GM18511 (cell line): ENCODE measurements at regions not wholly inside any gene's neighbourhood (a gene's known extent, or its start where the extent isn't known, plus 50 kb on each side); places are given as distances from the start of the nearest gene placed in this dataset.
"Not testable (repeated sequence)": the region's sequence is repeated elsewhere in the genome, so short reads cannot be mapped to it uniquely, and the experiment has no call there.

Experiments used
- ATAC-seq: cut with Tn5 transposase; IDR thresholded peaks from one replicate; pipeline ENCODE4 v1.9.1; 2021; ENCODE audit warnings: mild to moderate bottlenecking, moderate library complexity; ENCODE audit not compliant: unreplicated experiment

GRCh38 chr5:92674321-92674720, 906.7 kb downstream of the NR2F1-AS1 start:
- no peak for ATAC-seq

- ATAC-seq = no peak
Measured at GRCh38 chr5:92665506-92665905, 915.5 kb downstream of the NR2F1-AS1 start.

DNA sequence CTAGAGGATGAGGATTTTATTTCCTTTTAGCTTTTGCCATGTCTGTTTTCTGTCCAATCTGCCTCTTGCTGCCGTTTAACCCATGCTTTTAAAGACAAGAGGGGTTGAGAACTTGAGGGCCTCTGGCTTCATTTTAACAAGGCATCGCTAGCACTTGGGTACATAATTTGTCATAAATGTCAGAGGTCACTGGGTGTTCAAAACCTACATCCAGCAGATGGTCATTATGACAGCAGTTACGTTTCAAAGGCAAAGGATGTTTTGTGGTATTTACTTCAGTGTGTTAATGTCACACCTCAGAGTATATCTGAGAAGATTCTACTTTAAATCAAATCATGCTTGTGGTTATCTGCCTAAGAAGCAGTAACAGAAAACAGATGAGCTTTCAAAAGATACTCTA, 918.3 kb downstream of the NR2F1-AS1 start:
- no peak for ATAC-seq

DNA sequence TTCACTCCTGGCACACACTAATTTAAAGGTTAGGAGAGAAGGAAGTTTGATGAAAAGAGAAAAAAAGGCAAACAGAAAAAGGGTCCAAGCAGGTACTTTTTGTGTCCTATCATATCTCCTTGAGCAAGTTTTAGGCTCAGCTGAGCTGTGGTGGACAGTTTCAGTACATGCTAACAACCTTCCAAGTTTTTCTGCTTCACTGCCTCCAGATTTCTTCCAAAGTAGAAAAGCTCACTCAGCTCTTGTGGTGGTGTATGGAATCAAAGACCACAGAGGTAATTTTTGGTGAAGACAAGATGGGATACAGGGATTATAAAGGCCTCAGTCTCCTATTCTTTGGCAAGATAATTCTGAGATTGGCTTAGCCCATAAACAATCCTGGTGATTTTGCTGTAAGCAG, 921.8 kb downstream of the NR2F1-AS1 start:
- ATAC-seq = no peak

DNA sequence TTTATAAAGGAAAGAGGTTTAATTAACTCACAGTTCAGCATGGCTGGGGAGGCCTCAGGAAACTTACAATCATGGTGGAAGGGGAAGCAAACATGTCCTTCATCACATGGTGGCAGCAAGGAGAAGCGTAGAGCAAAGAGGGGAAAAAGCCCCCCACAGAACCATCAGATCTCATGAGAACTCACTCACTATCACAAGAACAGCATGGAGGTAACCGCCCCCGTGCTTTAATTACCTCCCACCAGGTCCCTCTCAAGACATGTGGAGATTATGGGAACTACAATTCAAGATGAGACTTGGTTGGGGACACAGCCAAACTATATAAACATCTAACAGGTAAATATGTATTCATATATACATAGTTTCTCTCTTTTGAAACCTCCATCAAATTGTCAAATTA, 926.4 kb downstream of the NR2F1-AS1 start:
- not testable (repeated sequence) for ATAC-seq

DNA sequence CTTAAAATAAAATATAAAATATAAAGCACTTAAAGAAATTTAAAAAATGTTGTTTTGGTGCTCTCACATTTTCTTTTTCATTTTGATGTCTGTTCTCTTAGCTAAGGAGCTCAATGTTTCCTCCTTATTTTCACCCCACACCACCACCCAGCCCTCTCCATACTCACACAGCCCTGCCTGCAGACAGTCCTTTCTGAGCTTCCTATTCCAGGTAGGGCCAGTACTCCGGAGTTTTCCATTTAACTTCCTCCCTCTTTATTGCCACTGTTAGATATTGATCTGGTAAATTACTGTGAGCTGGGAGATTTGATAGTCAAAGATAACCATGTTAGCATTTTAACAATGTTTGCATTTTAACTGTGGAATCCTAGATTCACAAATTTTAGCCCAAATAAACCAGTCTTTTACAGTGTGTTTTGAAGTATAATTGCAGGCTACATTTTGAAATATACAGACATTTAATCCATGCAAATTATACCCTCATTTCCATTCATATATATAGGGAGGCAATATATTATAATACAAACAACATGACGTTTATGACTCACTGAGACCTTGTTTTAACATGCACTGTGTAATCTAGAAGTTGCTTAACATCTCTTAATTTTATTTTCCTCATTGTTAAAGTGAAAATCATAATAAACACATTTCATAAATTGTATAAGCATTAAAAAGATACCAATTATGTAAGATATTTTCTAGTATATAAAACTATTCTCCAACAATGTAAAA, 927.1 kb downstream of the NR2F1-AS1 start:
- ATAC-seq = no peak

DNA sequence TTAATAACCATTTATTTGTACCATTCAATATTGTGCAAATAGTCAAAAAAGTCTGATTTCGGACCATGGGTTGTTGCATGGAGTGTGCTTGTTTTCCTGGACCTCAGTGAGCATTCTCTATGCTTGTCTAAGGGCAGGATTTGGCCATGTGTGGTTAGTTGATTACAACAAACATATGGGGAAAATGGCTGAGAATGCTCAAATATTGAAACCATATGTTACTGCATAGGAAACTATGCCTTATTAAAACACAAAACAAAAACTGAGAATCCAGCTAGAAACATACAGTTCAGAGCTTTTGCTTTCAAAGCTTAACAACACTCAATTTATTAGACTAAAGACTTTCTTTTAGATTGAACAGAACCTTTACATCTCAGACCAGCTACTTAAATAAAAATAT, 928.3 kb downstream of the NR2F1-AS1 start:
- no peak for ATAC-seq

DNA sequence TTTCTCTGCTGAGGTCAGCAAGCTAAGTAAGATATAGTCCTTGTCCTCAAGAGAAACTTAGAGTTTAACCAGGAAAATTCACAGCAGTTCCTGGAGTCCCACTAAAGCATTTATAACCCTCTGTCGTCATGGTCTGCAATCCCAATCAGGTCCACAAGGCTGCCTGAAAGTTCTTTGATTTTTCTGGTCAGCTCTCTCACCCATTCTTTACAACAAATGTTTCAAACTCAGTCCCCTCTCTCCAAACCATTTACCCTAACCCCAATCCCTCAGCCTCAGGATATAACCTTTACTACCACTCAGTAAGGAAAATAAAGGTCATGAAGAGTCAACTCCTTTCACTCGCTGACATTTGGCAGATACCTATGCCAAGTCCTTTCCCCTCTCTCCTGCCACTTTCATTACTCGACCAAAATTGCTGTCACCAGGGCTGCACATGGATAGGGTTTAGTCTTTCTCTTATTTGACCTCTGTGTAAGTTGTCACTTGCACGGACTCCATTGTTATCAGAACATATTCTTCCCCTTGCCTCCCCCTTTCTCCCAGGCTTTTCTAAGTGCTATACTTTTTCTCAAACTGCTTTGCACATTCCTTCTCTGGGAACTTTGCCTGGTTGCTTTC, 936.6 kb downstream of the NR2F1-AS1 start:
- ATAC-seq = no peak

DNA sequence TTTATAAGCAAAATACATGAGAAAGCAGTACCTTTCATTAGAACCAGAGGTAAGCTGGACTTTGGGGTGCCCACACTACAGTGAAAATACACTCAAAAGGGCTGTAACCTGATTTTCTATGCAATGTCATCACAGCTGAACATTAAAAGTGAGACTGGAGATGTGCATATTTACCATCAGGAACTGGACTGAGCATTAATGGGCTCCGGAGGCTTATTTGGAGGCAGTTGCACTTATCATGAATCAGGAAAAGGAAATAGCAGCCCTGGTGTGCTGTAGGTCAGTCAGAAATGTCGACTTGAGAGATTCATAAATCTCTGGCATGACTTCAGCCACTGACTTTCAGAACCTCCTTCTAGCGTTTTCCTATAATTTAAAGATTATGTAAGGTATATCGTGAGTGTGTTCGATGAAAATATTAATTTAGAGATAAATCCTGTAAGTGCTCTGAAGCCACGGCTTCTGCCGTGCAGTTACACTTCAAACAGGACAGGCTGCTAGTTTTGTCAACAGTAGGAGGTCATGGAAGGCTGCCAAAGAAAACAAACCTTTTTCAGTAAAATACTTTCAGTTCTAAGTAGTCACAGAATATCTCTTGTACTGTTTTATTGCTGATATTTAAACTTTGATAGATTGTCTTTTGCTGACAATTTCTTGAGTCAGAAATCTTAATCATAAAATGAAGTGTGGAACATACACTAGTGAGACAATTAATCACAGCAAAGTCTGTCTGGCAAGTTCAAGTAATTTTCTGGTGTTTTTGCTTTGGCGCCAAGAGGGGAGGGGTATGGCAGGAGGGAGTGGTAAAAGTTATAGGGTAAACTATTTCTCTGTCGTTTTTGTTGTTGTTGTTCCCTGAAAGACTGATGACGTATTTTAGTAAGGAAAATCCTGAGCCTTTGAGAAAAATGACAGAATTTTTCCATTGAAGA, 939.7 kb downstream of the NR2F1-AS1 start:
- no peak for ATAC-seq

GRCh38 chr5:92640340-92640739, 940.7 kb downstream of the NR2F1-AS1 start:
- no peak for ATAC-seq

DNA sequence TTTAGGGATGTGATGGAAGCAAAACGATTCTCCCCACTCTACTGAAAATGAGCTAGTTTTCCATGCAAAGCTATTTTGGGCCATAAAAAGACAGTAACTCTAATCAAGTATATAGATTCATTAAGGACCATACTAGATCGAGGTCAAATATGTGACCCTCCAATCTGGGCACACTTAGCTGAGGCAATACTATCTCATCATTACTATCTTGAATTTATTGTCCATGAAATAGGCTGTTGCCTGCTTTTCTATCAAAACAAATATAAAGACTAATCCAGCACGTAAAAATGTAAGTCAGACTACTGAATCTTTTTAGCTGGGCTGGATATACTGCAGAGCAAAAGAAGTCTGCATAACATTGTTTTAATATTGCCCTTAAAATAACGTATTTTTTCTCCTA, 943.1 kb downstream of the NR2F1-AS1 start:
- no peak for ATAC-seq

DNA sequence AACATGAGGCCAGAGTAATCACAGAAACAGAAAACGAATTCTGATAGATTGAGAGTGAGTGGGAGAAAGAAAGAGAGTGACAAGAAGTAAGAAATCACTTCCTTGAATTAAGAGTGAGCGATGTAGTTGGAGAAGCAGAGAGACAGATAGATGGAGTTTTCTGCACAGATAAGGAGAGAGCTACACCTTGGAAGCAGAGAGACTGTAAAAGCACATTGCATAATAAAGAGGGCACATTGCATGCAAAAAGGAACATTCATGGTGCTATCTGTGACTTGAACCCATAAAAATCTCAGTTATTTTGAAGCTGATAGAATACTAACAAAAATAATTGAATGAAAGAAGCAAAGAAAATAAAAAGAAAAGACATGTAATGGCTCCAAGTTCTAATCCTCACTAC, 943.8 kb downstream of the NR2F1-AS1 start:
- no peak for ATAC-seq

GRCh38 chr5:92635001-92635461, 946.0 kb downstream of the NR2F1-AS1 start:
- no peak for ATAC-seq

DNA sequence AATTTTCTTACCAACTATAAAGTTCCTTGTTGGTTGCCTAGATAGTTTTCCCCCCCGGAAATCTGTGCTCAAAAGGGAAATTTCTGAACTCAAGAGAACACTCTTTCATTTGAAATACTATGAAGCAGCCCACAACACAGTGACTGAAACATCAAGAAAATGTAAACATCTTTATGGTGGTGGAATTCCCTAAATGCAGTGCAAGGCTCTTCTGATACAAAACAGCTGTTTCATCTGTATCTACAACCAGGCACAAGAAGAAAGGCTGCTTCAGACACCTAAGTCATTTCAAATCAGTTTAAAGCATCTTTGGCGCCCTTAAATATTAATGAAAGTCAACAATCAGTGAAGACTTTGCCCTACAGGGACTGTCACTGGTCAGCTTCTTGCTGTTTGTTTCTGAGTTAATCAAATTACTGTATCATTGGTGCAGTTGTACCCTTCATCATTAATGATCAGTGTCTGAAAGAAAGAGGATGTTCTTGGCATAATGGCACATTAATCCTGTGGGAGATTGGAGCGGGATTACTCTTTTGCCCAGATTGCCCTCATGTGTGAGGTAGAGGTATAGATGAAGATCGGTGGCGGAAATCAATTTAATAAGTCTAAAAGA, 947.0 kb downstream of the NR2F1-AS1 start:
- no peak for ATAC-seq

DNA sequence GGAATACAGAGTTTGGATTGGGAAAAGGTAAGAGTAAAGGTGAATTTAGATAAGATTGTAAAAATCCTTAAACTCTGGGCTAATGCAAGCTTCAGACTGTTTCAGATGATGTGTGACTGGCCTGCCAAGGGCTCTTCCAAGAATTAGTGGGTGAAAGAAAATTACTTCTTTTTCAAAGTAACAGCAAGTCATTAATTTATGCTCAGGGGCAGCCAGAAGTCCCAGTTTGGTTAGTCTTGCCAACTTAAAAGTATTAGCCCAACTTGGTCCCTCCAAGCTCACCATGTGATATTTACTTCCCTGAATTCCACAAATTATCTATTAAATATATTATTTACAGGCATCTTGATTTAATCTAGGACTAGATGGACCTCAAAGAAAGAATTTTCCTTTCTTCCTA, 947.8 kb downstream of the NR2F1-AS1 start:
- ATAC-seq = no peak

DNA sequence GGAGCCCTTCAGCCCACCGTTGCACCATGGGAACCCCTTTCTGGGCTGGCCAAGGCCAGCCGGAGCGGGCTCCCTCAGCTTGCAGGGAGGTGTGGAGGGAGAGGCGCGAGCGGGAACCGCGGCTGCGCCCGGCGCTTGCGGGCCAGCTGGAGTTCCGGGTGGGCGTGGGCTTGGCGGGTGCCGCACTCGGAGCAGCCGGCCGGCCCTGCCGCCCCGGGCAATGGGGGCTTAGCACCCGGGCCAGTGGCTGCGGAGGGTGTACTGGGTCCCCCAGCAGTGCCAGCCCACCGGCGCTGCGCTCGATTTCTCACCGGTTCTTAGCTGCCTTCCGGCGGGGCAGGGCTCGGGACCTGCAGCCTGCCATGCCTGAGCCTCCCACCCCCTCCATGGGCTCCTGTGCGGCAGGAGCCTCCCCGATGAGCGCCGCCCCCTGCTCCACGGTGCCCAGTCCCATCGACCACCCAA, 949.8 kb downstream of the NR2F1-AS1 start:
- ATAC-seq = not testable (repeated sequence)

- no peak for ATAC-seq
Measured at GRCh38 chr5:92629574-92629973, 951.4 kb downstream of the NR2F1-AS1 start.

DNA sequence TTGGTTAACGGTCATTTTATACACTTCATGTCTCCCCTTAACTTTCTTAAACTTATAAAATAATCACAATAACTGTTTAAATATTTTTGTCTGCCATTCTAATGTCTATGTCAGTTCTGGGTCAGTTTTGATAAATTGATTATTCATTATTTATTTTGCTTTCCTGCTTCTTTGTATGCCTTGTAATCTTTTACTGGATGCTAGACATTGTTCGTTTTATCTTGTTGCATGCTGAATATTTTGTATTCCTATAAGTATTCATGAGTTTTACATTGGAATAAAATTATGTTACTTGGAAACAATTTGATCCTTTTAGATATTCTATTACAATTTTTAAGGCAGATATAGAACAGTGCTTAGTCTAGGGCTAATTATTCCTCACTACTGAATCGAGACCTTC, 952.0 kb downstream of the NR2F1-AS1 start:
- no peak for ATAC-seq

GRCh38 chr5:92627186-92627585, 953.8 kb downstream of the NR2F1-AS1 start:
- no peak for ATAC-seq

GRCh38 chr5:92616085-92616484, 964.9 kb downstream of the NR2F1-AS1 start:
- no peak for ATAC-seq

DNA sequence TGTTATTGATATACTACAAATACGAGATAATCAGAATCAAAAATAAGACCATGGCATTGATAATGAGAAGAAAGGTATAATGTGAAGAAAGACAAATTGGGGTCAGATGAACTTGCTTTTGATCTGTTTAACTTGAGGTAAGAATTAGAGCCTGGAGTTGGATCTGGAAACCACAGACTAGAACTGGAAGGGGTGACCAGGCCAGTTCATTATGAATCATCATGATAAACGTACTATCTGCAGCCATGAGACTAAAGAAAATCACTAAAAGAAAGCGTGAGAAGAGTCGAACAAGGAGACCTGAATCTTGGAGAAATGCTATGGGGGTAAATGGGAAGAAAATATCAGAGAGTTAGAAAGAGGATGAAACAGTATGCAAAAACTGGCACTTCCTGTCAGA, 967.5 kb downstream of the NR2F1-AS1 start:
- no peak for ATAC-seq
